Right lobe of liver (tissue), 6 donors: ENCODE measurements at regions not wholly inside any gene's neighbourhood (a gene's known extent, or its start where the extent isn't known, plus 50 kb on each side); places are given as distances from the start of the nearest gene placed in this dataset.

ENCODE experiments used
- ATAC-seq, 4 donors: fragments of 200-7000 bp; cut with Tn5 transposase; one replicate each; pipeline ENCODE4 v1.9.1; 2020; ENCODE audit warnings: mild to moderate bottlenecking in 4 of 4, moderate library complexity in 4 of 4
- DNase-seq, 3 donors: peaks; one replicate each; pipeline ENCODE4 v3.0.0-alpha.2; 2020
- H3K27ac ChIP-seq, 3 donors: fragments of 200-600 bp; one replicate each; pipeline ENCODE4 v1.8.0; 2022
- H3K27me3 ChIP-seq, 2 donors: fragments of 200-600 bp; one replicate each; pipeline ENCODE4 v1.8.0; 2022
- H3K36me3 ChIP-seq, 4 donors: fragments of 200-600 bp; sonication (generic) in 1 of 4; one replicate each; pipeline versions ENCODE4 v1.5.1 to v1.8.0; 2017 to 2022; ENCODE audit warnings: control low read depth in 1 of 4
- H3K4me1 ChIP-seq, 4 donors: fragments of 200-600 bp; sonication (generic) in 1 of 4; one replicate each; pipeline versions ENCODE4 v1.5.1 to v1.8.0; 2017 to 2022; ENCODE audit warnings: control low read depth in 1 of 4
- H3K4me3 ChIP-seq, 3 donors: fragments of 200-600 bp; one replicate each; pipeline ENCODE4 v1.8.0; 2022
- H3K9me3 ChIP-seq, 4 donors: fragments of 200-600 bp; sonication (generic) in 1 of 4; one replicate each; pipeline versions ENCODE4 v1.5.1 to v1.8.0; 2017 to 2022; ENCODE audit warnings: control low read depth in 1 of 4
- POLR2A ChIP-seq: fragments of 450-650 bp; IDR thresholded peaks from one replicate; pipeline ENCODE4 v1.6.1; 2017; ENCODE audit warnings: antibody characterized with exemption, mild to moderate bottlenecking
- WGBS: methylation state at CpG from one replicate; pipeline ENCODE4 v1.1.6; 2018; ENCODE audit warnings: low coverage, low lambda C conversion rate; ENCODE audit not compliant: insufficient coverage; ENCODE audit errors: missing lambda C conversion rate; 5-methylcytosine and 5-hydroxymethylcytosine counted together
- intact Hi-C, 2 donors: fragments of 100-400 bp; cut with DNase I; formaldehyde crosslinking; loops; one replicate each; pipeline versions ENCODE4 v1.11.2 to v1.14.1; 2022
- TF ChIP-seq, protein P1 (sequence below), 4 donors: fragments of 200-600 bp in 3 of 4; fragments of 450-650 bp in 1 of 4; IDR thresholded peaks; one replicate each; pipeline versions ENCODE4 v1.5.1 to v1.8.0; 2016 to 2022; ENCODE audit warnings: antibody characterized with exemption in 4 of 4, mild to moderate bottlenecking in 2 of 4
- donor health status: DM: no; HTN: yes; CAD: no.
- donor health status: DM: no; HTN: no; CAD: no.
- donor health status: DM: no; HTN: no; CAD: no.
- donor health status: DM: no; HTN: yes; CAD: no.
- donor health status: DM: no; HTN: yes; CAD: no.

DNA sequence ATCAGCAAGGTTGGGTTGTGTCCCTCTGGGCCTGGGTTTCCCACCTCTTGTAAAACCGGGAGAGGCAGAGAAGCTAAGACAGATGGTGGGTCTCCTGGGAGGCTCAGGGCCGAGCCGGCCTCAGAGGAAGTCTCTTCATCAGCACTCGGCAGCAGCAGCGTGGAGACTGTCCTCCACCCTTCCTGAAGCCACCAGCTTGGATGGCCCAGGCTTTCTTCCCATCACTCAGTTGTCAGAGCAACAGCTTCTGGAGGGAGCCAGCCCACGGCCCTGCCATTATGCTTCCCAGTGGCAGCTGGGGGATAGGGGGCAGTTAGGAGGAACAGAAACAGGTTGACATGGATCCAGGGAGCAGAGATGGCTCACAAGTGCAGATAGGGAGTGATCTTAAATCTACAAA lies 191.0 kb downstream of the KATNAL1 start:
- Histone ChIP-seq H3K4me1 (peaks cover 0 to 18% (median 6%) of the 10 kb centered on the region in 4 donors), H3K27ac (no peak overlapping the region), H3K4me3 (no peak overlapping the region), H3K9me3 (no peaks in the 10 kb centered on the region), H3K36me3 (no peaks in the 10 kb centered on the region), H3K27me3 (no peaks in the 10 kb centered on the region)
- ATAC-seq (no peak), DNase-seq (no peak)
- TF ChIP-seq POLR2A = no peak
- TF ChIP-seq, protein P1, sequence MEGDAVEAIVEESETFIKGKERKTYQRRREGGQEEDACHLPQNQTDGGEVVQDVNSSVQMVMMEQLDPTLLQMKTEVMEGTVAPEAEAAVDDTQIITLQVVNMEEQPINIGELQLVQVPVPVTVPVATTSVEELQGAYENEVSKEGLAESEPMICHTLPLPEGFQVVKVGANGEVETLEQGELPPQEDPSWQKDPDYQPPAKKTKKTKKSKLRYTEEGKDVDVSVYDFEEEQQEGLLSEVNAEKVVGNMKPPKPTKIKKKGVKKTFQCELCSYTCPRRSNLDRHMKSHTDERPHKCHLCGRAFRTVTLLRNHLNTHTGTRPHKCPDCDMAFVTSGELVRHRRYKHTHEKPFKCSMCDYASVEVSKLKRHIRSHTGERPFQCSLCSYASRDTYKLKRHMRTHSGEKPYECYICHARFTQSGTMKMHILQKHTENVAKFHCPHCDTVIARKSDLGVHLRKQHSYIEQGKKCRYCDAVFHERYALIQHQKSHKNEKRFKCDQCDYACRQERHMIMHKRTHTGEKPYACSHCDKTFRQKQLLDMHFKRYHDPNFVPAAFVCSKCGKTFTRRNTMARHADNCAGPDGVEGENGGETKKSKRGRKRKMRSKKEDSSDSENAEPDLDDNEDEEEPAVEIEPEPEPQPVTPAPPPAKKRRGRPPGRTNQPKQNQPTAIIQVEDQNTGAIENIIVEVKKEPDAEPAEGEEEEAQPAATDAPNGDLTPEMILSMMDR (IDR thresholded peaks at IDR 0.05) = no peak
- intact Hi-C loops = loop anchor here (5.0 to 10.0 kb wide), 5 partner anchors 272 to 612 kb away; no protein-coding TSS in a partner anchor
- 100% methylated on average over 1 of the region's 6 CpGs for WGBS

DNA sequence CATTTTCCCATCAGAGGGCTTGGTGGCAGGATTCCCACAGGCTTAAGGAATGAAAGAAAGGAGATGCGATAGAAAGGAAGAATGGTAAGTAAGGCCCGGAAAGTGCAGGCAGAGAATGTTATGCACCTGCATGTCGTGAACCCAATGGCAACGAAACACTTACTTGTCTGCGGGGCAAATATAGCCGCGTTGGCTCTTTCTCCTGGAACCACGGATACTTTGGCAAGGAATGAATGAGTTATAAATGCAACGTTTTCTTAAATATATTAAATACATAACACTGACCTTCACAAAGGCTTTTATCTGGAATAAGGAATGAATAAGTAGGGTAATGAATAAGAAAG lies 192.1 kb downstream of the KATNAL1 start:
- Histone ChIP-seq H3K36me3 (no peaks in the 10 kb centered on the region), H3K9me3 (no peaks in the 10 kb centered on the region), H3K4me1 (peaks cover 0 to 18% (median 6%) of the 10 kb centered on the region in 4 donors), H3K27ac (peak overlapping the region in 1 of 3 donors; percentile 89), H3K27me3 (no peaks in the 10 kb centered on the region), H3K4me3 (peak overlapping the region; percentile 50 to 67 (median 55))
- TF ChIP-seq, protein P1 (IDR thresholded peaks at IDR 0.05) = no peak
- no peak for TF ChIP-seq POLR2A
- ATAC-seq (peak in 3 of 4 donors; percentile 1 to 3 (median 2)), DNase-seq (no peak)
- intact Hi-C loops = loop anchor here (5.0 to 10.0 kb wide), 5 partner anchors 270 to 610 kb away; no protein-coding TSS in a partner anchor
- WGBS = 10% methylated on average over 9 of the region's 9 CpGs

DNA sequence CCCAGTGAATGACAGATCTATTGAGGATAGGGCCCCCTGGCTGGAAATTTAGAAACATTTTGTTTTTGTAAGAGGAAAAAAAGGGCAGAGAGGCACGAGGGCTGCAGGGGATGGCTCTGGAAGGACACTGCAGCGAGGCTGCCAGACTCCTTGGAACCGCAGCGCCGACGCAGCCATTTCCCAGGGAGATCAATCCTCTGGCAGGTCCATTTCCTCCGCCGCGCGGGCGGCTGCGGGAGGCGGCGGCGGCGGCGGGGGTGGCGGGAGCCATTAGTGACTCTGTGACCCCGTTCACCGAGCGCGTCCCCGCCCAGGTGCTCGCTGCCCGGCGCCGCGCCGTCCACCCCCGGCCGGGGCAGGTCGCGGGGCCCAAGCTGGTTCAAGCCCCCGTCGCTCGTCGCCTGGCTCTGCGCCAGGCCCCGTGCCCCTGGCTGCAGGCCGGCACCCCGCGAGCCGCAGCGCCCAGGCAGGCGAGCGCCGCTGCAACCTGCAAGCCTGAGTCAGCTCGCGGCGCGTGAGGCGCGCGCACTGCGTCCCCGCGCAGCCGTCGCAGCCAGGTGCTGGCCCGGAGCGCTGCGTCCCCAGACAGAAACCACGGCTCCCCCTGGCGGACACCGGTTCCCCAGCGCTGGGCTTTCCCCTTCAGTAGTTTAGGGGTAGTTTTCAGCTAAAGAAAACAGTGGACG lies 192.6 kb downstream of the KATNAL1 start:
- Histone ChIP-seq H3K4me3 (peak overlapping the region; percentile 50 to 67 (median 55)), H3K4me1 (peaks cover 0 to 18% (median 6%) of the 10 kb centered on the region in 4 donors), H3K36me3 (no peaks in the 10 kb centered on the region), H3K27me3 (no peaks in the 10 kb centered on the region), H3K27ac (peak overlapping the region; percentile 76 to 89 (median 83)), H3K9me3 (no peaks in the 10 kb centered on the region)
- TF ChIP-seq POLR2A = peak; percentile 82
- TF ChIP-seq, protein P1 (IDR thresholded peaks at IDR 0.05) = peak; percentile 88 to 96 (median 94)
- 0% methylated on average over 3 of the region's 67 CpGs for WGBS
- peak; percentile 84 to 91 (median 90) for ATAC-seq
- intact Hi-C loops = loop anchor here (5.0 to 10.0 kb wide), 5 partner anchors 270 to 610 kb away; no protein-coding TSS in a partner anchor
- DNase-seq = peak; percentile 92 to 93 (median 93)

DNA sequence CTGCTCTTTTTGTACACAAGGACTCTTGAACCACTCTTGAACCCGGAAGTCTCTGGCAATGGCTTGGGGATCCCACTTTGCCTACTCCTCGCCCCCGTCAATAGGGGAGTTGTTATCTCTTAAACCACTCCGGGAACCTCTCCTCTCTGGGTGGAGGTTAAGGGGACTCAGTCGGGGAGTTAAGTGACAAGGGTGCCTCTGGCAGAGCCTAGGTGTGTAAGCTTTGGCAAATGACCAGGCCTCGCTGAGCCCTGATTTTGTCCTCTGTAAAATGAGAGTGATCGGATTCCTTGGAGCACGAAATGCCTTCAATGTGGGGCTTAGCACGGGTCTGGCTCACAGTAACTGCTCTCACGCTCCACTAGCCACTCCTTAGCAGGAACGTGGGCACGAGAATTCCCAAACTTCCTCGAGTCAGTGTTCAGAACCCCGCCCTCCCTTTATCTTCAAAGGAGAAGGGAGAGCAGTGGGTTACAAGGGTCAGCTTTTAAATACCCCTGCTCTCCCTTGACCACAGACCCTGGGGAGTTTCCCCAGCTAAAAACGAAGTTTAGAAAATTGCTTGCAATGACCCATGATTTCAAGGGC lies 193.3 kb downstream of the KATNAL1 start:
- TF ChIP-seq, protein P1 (IDR thresholded peaks at IDR 0.05) = no peak
- TF ChIP-seq POLR2A = no peak
- H3K4me1 ChIP-seq = peaks cover 0 to 22% (median 9%) of the 10 kb centered on the region in 4 donors
- WGBS = 49% methylated on average over 10 of the region's 15 CpGs
- H3K27ac ChIP-seq = peak overlapping the region; percentile 76 to 89 (median 83)
- intact Hi-C loops = loop anchor here (10.0 kb wide), 4 partner anchors 269 to 609 kb away; no protein-coding TSS in a partner anchor
- peak; percentile 3 to 6 (median 4) for ATAC-seq
- peak overlapping the region; percentile 50 to 67 (median 55) for H3K4me3 ChIP-seq
- no peaks in the 10 kb centered on the region for H3K27me3 ChIP-seq
- no peaks in the 10 kb centered on the region for H3K9me3 ChIP-seq
- no peak for DNase-seq
- no peaks in the 10 kb centered on the region for H3K36me3 ChIP-seq
